Astrocyte (in vitro differentiated cells and primary cell): ENCODE measurements at regions not wholly inside any gene's neighbourhood (a gene's known extent, or its start where the extent isn't known, plus 50 kb on each side); places are given as distances from the start of the nearest gene placed in this dataset.

ENCODE experiments used
- DNase-seq: peaks from one replicate; pipeline ENCODE4 v3.0.0-alpha.2; 2010; ENCODE audit warnings: low read depth
- FAIRE-seq: peaks from 2 replicates; lab custom pipeline; 2011; peaks lifted over from hg19 to GRCh38; lab: Jason Lieb, UNC
- H2AFZ ChIP-seq: 2 replicates; pipeline ENCODE4 v1.6.0; 2012; ENCODE audit warnings: low read depth, low read length, inconsistent platforms
- H3K27ac ChIP-seq: 2 replicates; pipeline ENCODE4 v1.5.1; 2011; ENCODE audit warnings: low read depth, low read length, inconsistent platforms
- H3K27me3 ChIP-seq: 2 replicates; pipeline ENCODE4 v1.6.0; 2011; ENCODE audit warnings: low read length, inconsistent platforms; ENCODE audit not compliant: insufficient read depth
- H3K36me3 ChIP-seq: 2 replicates; pipeline ENCODE4 v1.5.1; 2011; ENCODE audit warnings: low read length, inconsistent platforms; ENCODE audit not compliant: insufficient read depth
- H3K4me1 ChIP-seq: 2 replicates; pipeline ENCODE4 v1.5.1; 2011; ENCODE audit warnings: low read length, inconsistent platforms; ENCODE audit not compliant: insufficient read depth
- H3K4me2 ChIP-seq: 2 replicates; pipeline ENCODE4 v1.6.0; 2012; ENCODE audit warnings: low read length, inconsistent platforms
- H3K4me3 ChIP-seq: 2 replicates; pipeline ENCODE4 v1.5.1; 2011; ENCODE audit warnings: low read depth, mild to moderate bottlenecking, low read length, inconsistent platforms; ENCODE audit not compliant: insufficient read depth
- H3K79me2 ChIP-seq: 2 replicates; pipeline ENCODE4 v1.6.0; 2012; ENCODE audit warnings: mild to moderate bottlenecking, low read length, inconsistent platforms; ENCODE audit not compliant: insufficient read depth
- H3K9ac ChIP-seq: 2 replicates; pipeline ENCODE4 v1.6.0; 2012; ENCODE audit warnings: mild to moderate bottlenecking, low read length, inconsistent platforms
- H3K9me3 ChIP-seq: 2 replicates; pipeline ENCODE4 v1.5.1; 2012; ENCODE audit warnings: low read depth, mild to moderate bottlenecking, low read length, inconsistent platforms; ENCODE audit not compliant: insufficient read depth
- H4K20me1 ChIP-seq: 2 replicates; pipeline ENCODE4 v1.6.0; 2012; ENCODE audit warnings: low read length, inconsistent platforms; ENCODE audit not compliant: insufficient read depth
- H3K27ac Mint-ChIP-seq: one replicate; pipeline ENCODE4 v1.8.0; 2021; ENCODE audit warnings: mild to moderate bottlenecking, mixed read lengths; ENCODE audit not compliant: unreplicated experiment
- H3K27me3 Mint-ChIP-seq: one replicate; pipeline ENCODE4 v1.8.0; 2021; ENCODE audit warnings: low read depth, mixed read lengths; ENCODE audit not compliant: unreplicated experiment
- H3K36me3 Mint-ChIP-seq: one replicate; pipeline ENCODE4 v1.8.0; 2021; ENCODE audit warnings: low read depth, mixed read lengths; ENCODE audit not compliant: unreplicated experiment
- H3K4me1 Mint-ChIP-seq: one replicate; pipeline ENCODE4 v1.8.0; 2021; ENCODE audit warnings: low read depth, mixed read lengths; ENCODE audit not compliant: unreplicated experiment
- H3K4me3 Mint-ChIP-seq: one replicate; pipeline ENCODE4 v1.8.0; 2021; ENCODE audit warnings: mild to moderate bottlenecking, moderate library complexity, mixed read lengths; ENCODE audit not compliant: unreplicated experiment
- H3K9me3 Mint-ChIP-seq: one replicate; pipeline ENCODE4 v1.8.0; 2021; ENCODE audit warnings: mild to moderate bottlenecking, mixed read lengths; ENCODE audit not compliant: unreplicated experiment
- EZH2 ChIP-seq: IDR thresholded peaks from 2 replicates; pipeline ENCODE4 v1.6.1; 2012; ENCODE audit warnings: mild to moderate bottlenecking, low read length, inconsistent platforms; ENCODE audit not compliant: insufficient read depth
- TF ChIP-seq, protein P1 (sequence below): IDR thresholded peaks from 2 replicates; pipeline ENCODE4 v1.5.1; 2011; ENCODE audit warnings: low read depth, mild to moderate bottlenecking, inconsistent platforms, low read length, moderate library complexity; ENCODE audit not compliant: insufficient read depth

DNA sequence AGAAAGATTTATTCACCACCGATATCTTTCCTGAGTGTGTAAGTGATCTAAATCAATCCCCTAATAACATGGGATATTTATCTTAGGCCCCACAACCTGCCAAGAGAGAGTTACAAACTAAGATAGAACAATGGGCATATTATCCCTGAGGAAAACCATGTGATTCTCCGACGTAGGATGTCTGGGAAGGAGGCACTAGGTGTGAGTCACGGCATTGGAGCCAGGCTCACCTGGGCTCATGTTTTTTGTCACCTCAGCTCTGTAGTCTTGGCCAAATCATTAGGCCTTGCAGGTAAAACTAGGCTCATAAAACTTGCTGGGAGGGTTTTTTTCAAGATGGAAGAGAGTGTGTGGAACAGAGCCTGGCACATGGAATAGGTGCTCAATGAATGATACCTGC lies 129.7 kb upstream of the PLEKHG7 start:
- Histone ChIP-seq H4K20me1 (no peaks in the 10 kb centered on the region), H3K36me3 (no peaks in the 10 kb centered on the region), H3K4me2 (no peak overlapping the region), H2AFZ (no peak overlapping the region), H3K9me3 (no peaks in the 10 kb centered on the region), H3K27me3 (no peaks in the 10 kb centered on the region), H3K79me2 (no peaks in the 10 kb centered on the region), H3K4me3 (no peak overlapping the region), H3K4me1 (no peaks in the 10 kb centered on the region), H3K27ac (no peak overlapping the region), H3K9ac (no peak overlapping the region)
- H3K27me3 Mint-ChIP-seq: no peaks in the 10 kb centered on the region
- H3K9me3 Mint-ChIP-seq: peaks cover 2% of the 10 kb centered on the region
- peaks cover 7% of the 10 kb centered on the region for H3K4me1 Mint-ChIP-seq
- H3K36me3 Mint-ChIP-seq: no peaks in the 10 kb centered on the region
- DNase-seq (no peak), FAIRE-seq (no peak)
- TF ChIP-seq, protein P1, sequence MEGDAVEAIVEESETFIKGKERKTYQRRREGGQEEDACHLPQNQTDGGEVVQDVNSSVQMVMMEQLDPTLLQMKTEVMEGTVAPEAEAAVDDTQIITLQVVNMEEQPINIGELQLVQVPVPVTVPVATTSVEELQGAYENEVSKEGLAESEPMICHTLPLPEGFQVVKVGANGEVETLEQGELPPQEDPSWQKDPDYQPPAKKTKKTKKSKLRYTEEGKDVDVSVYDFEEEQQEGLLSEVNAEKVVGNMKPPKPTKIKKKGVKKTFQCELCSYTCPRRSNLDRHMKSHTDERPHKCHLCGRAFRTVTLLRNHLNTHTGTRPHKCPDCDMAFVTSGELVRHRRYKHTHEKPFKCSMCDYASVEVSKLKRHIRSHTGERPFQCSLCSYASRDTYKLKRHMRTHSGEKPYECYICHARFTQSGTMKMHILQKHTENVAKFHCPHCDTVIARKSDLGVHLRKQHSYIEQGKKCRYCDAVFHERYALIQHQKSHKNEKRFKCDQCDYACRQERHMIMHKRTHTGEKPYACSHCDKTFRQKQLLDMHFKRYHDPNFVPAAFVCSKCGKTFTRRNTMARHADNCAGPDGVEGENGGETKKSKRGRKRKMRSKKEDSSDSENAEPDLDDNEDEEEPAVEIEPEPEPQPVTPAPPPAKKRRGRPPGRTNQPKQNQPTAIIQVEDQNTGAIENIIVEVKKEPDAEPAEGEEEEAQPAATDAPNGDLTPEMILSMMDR: no peak
- TF ChIP-seq EZH2: no peak
- no peak overlapping the region for H3K27ac Mint-ChIP-seq
- no peak overlapping the region for H3K4me3 Mint-ChIP-seq

DNA sequence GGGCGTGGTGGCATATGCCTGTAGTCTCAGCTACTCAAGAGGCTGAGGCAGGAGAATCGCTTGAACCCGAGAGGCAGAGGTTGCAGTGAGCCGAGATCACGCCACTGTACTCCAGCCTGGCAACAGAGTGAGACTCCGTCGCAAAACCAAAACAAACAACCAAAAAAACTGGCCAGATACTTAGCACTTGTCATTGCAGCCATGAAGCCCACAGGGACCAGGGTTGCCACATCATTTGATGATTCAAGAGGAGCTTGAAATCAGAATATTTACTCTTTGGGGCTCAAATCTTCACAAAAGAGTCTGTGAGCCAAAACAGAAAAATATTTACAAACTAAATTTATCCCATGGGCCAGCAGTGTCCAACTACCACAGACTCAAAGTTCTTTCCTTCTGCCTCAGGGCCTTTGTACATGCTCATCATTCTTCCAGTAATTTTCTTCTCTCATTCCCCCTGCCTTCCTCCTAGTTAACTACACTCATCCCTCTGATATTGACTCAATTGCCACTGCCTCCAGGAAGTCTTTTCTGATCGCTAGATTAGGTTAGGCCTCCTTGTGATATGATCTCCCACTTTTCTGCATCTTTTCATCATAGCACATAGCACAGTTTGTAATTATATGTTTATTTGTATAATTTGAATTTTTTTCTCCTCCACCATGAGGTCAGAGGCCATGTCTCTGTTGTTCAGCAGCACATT lies 130.8 kb upstream of the PLEKHG7 start:
- H3K9me3 ChIP-seq: no peaks in the 10 kb centered on the region
- no peaks in the 10 kb centered on the region for H3K79me2 ChIP-seq
- Mint-ChIP-seq H3K27me3 (no peaks in the 10 kb centered on the region), H3K4me1 (peaks cover 7% of the 10 kb centered on the region), H3K36me3 (no peaks in the 10 kb centered on the region), H3K9me3 (peaks cover 2% of the 10 kb centered on the region), H3K27ac (no peak overlapping the region), H3K4me3 (no peak overlapping the region)
- FAIRE-seq (no peak), DNase-seq (no peak)
- TF ChIP-seq EZH2: no peak
- TF ChIP-seq, protein P1: no peak
- no peak overlapping the region for H3K4me2 ChIP-seq
- H3K27me3 ChIP-seq: no peaks in the 10 kb centered on the region
- H4K20me1 ChIP-seq: no peaks in the 10 kb centered on the region
- H3K9ac ChIP-seq: no peak overlapping the region
- H3K27ac ChIP-seq: no peak overlapping the region
- H2AFZ ChIP-seq: no peak overlapping the region
- H3K36me3 ChIP-seq: no peaks in the 10 kb centered on the region
- no peaks in the 10 kb centered on the region for H3K4me1 ChIP-seq
- H3K4me3 ChIP-seq: no peak overlapping the region

DNA sequence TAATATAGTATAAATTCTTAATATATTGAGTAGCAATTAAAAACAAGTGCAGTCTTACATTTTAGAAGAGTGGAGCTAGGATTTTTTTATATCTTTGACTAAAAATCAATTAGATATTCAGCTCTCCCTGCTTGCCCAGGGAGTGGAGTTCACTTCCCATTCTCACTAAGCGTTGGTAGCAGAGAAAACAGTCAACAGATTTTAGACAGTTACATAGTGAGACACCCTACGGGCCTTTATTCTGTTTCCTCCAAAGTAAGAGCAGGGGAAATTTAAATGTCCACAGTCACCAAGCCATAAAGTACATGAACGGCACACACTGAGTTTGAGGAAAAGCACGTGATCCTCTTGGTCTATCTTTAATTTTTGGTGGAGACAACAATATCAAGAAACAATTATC lies 131.6 kb upstream of the PLEKHG7 start:
- Histone ChIP-seq H3K27ac (no peak overlapping the region), H3K27me3 (no peaks in the 10 kb centered on the region), H3K4me3 (no peak overlapping the region), H2AFZ (no peak overlapping the region), H3K4me1 (no peaks in the 10 kb centered on the region), H3K79me2 (no peaks in the 10 kb centered on the region), H3K36me3 (no peaks in the 10 kb centered on the region), H3K4me2 (no peak overlapping the region), H3K9ac (no peak overlapping the region), H3K9me3 (no peaks in the 10 kb centered on the region), H4K20me1 (no peaks in the 10 kb centered on the region)
- FAIRE-seq: no peak
- H3K9me3 Mint-ChIP-seq: peaks cover 2% of the 10 kb centered on the region
- no peaks in the 10 kb centered on the region for H3K36me3 Mint-ChIP-seq
- H3K4me3 Mint-ChIP-seq: no peak overlapping the region
- H3K4me1 Mint-ChIP-seq: peaks cover 7% of the 10 kb centered on the region
- TF ChIP-seq, protein P1: no peak
- TF ChIP-seq EZH2: no peak
- H3K27me3 Mint-ChIP-seq: no peaks in the 10 kb centered on the region
- no peak overlapping the region for H3K27ac Mint-ChIP-seq
- DNase-seq: no peak
